HUES6 (cell line): ENCODE measurements at regions not wholly inside any gene's neighbourhood (a gene's known extent, or its start where the extent isn't known, plus 50 kb on each side); places are given as distances from the start of the nearest gene placed in this dataset.

ENCODE experiments used
- H3K27ac ChIP-seq: 2 replicates; pipeline ENCODE4 v1.7.0; 2013; ENCODE audit warnings: low read depth, mild to moderate bottlenecking, low read length, inconsistent platforms
- H3K27me3 ChIP-seq: 2 replicates; pipeline ENCODE4 v1.6.1; 2013; ENCODE audit warnings: low read length; ENCODE audit not compliant: control insufficient read depth, insufficient read depth
- H3K36me3 ChIP-seq: 2 replicates; pipeline ENCODE4 v1.6.1; 2013; ENCODE audit warnings: low read length; ENCODE audit not compliant: control insufficient read depth, insufficient read depth
- H3K4me1 ChIP-seq: 2 replicates; pipeline ENCODE4 v1.6.1; 2013; ENCODE audit warnings: low read length; ENCODE audit not compliant: control insufficient read depth, insufficient read depth
- H3K4me3 ChIP-seq: 2 replicates; pipeline ENCODE4 v1.5.1; 2013; ENCODE audit warnings: low read depth, low read length
- H3K9ac ChIP-seq: one replicate; pipeline ENCODE4 v1.6.1; 2013; ENCODE audit warnings: mild to moderate bottlenecking, low read length
- H3K9me3 ChIP-seq: 2 replicates; pipeline ENCODE4 v1.6.1; 2013; ENCODE audit warnings: low read depth, low read length; ENCODE audit not compliant: control insufficient read depth, insufficient read depth

DNA sequence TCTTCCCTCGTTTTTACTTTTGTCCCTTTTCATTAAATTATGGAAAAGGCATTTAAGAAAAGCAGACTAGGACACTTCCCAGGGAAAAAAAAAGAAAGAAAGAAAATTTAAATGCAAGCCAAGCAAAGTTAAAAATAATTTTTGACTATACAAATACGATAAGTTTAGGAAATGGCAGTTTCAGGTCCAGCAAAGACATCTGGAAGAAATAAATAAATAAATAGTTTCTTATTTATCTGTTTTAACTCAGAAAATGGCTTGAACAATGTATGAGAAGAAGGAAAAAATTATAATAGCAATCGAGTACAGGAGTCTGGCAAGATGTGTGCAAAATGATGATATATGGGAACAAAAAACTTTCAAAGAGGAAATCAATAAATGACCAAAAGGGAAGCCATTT is 114.6 kb upstream of the NCKAP5 start:
- Histone ChIP-seq H3K36me3 (no peaks in the 10 kb centered on the region), H3K4me1 (no peaks in the 10 kb centered on the region), H3K9me3 (no peaks in the 10 kb centered on the region), H3K27ac (no peak overlapping the region), H3K27me3 (no peaks in the 10 kb centered on the region), H3K9ac (no peak overlapping the region), H3K4me3 (no peak overlapping the region)

GRCh38 chr2:133685636-133686215 is 117.5 kb upstream of the NCKAP5 start:
- H3K27me3 ChIP-seq, result no peaks in the 10 kb centered on the region
- H3K4me3 ChIP-seq, result no peak overlapping the region
- H3K4me1 ChIP-seq, result no peaks in the 10 kb centered on the region
- no peak overlapping the region for H3K9ac ChIP-seq
- H3K36me3 ChIP-seq, result no peaks in the 10 kb centered on the region
- no peak overlapping the region for H3K27ac ChIP-seq
- H3K9me3 ChIP-seq, result no peaks in the 10 kb centered on the region

DNA sequence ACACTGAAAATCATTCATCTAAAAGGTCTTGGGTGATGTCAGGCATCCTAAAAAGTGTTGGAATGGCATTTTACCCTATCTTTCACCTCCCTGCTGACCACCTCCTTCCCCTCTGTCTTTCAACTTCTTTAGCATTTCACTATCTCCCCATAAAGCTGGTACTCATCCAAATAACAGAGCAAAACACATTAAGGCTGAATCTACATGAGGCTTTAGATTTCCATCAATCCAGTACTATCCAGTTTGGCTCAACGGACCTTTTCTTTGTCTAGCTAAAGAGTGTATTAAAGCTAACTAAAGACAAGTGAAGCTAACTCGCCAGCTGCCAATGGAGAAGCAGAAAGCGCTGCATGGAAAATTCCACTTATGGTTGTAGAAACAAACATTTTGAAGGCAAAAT is 122.5 kb upstream of the NCKAP5 start:
- Histone ChIP-seq H3K9ac (no peak overlapping the region), H3K27me3 (no peaks in the 10 kb centered on the region), H3K4me3 (no peak overlapping the region), H3K9me3 (no peaks in the 10 kb centered on the region), H3K4me1 (no peaks in the 10 kb centered on the region), H3K27ac (no peak overlapping the region), H3K36me3 (no peaks in the 10 kb centered on the region)

GRCh38 chr2:133691336-133691735 is 123.1 kb upstream of the NCKAP5 start:
- Histone ChIP-seq H3K36me3 (no peaks in the 10 kb centered on the region), H3K27ac (no peak overlapping the region), H3K4me1 (no peaks in the 10 kb centered on the region), H3K27me3 (no peaks in the 10 kb centered on the region), H3K9me3 (no peaks in the 10 kb centered on the region), H3K4me3 (no peak overlapping the region), H3K9ac (no peak overlapping the region)

DNA sequence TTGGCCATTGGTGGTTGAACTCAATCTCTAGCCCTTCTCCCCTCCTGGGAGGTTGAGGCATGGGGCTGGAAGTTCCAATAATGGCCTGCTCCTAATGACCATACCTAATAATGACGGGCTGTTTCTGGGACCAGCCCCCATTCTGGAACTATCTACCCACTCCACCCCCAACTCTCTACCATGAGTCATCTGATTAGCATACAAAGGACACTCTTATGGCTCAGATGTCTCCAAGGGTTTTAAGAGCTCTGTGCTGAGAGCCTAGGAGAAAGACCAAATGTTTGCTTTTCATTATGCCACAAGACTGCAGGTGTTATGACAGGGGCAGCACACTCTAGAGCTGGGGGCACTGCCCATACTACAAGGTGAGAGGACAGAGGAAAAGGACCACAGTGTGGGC is 137.0 kb upstream of the NCKAP5 start:
- Histone ChIP-seq H3K4me3 (no peak overlapping the region), H3K27me3 (no peaks in the 10 kb centered on the region), H3K9me3 (peaks cover 9% of the 10 kb centered on the region), H3K27ac (no peak overlapping the region), H3K4me1 (no peaks in the 10 kb centered on the region), H3K9ac (no peak overlapping the region), H3K36me3 (no peaks in the 10 kb centered on the region)

DNA sequence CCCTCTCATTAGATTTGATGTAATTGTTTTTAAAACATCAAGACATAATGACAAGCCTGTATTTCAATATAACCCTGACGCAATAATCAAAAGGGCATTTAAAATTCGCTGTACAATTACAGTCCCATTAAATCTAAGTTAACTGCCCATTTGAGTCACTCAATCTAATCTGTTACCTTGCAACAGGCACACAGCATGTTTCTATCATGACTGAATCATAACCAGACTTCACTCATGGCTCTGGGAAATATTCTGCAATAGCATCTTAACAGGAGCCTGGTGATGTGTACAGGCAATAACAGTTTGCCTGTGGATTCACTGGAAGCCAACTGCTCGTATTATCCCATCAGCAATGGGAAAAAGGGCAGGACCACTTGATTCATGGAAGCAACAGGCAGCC is 142.3 kb upstream of the NCKAP5 start:
- Histone ChIP-seq H3K9me3 (peaks cover 9% of the 10 kb centered on the region), H3K27ac (no peak overlapping the region), H3K4me3 (no peak overlapping the region), H3K36me3 (no peaks in the 10 kb centered on the region), H3K27me3 (no peaks in the 10 kb centered on the region), H3K4me1 (no peaks in the 10 kb centered on the region), H3K9ac (no peak overlapping the region)

DNA sequence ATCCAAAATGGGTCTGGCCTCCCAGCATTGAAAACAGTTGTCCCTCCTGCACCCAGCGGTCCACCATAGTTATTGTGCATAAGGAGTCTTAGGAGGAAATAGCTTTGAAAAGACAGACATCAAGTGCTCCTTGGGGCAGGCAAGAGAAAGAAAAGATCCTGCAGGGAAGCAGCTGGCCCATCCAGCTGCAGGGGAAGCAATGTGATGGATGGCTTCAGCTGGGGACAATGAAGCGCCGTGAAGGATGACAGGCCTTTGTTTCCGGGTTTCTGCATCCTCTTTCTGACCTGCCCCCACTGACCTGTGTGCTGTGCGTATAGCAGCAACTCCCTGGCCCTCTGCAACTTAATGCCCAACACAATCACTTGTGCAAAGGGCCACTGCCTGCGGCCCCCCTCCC is 142.9 kb upstream of the NCKAP5 start:
- Histone ChIP-seq H3K4me3 (no peak overlapping the region), H3K9me3 (peaks cover 9% of the 10 kb centered on the region), H3K4me1 (no peaks in the 10 kb centered on the region), H3K9ac (no peak overlapping the region), H3K27me3 (no peaks in the 10 kb centered on the region), H3K27ac (no peak overlapping the region), H3K36me3 (no peaks in the 10 kb centered on the region)

- Histone ChIP-seq H3K27ac (no peak overlapping the region), H3K4me1 (no peaks in the 10 kb centered on the region), H3K27me3 (no peaks in the 10 kb centered on the region), H3K9me3 (peaks cover 9% of the 10 kb centered on the region), H3K36me3 (no peaks in the 10 kb centered on the region), H3K4me3 (no peak overlapping the region), H3K9ac (no peak overlapping the region)
These were observed 143.5 kb upstream of the NCKAP5 start for GRCh38 chr2:133711806-133712205.

- Histone ChIP-seq H3K36me3 (no peaks in the 10 kb centered on the region), H3K27ac (no peak overlapping the region), H3K27me3 (no peaks in the 10 kb centered on the region), H3K4me1 (no peaks in the 10 kb centered on the region), H3K4me3 (no peak overlapping the region), H3K9ac (no peak overlapping the region), H3K9me3 (peaks cover 9% of the 10 kb centered on the region)
These were observed 144.1 kb upstream of the NCKAP5 start for GRCh38 chr2:133712369-133712768.

GRCh38 chr2:133713049-133713580 is 144.9 kb upstream of the NCKAP5 start:
- Histone ChIP-seq H3K27ac (no peak overlapping the region), H3K4me1 (no peaks in the 10 kb centered on the region), H3K4me3 (no peak overlapping the region), H3K9ac (no peak overlapping the region), H3K9me3 (peaks cover 9% of the 10 kb centered on the region), H3K36me3 (no peaks in the 10 kb centered on the region), H3K27me3 (no peaks in the 10 kb centered on the region)

GRCh38 chr2:133716166-133716565 is 147.9 kb upstream of the NCKAP5 start:
- no peak overlapping the region for H3K27ac ChIP-seq
- H3K4me3 ChIP-seq, result no peak overlapping the region
- H3K9me3 ChIP-seq, result peaks cover 9% of the 10 kb centered on the region
- H3K36me3 ChIP-seq, result no peaks in the 10 kb centered on the region
- H3K9ac ChIP-seq, result no peak overlapping the region
- H3K27me3 ChIP-seq, result no peaks in the 10 kb centered on the region
- no peaks in the 10 kb centered on the region for H3K4me1 ChIP-seq

- no peak overlapping the region for H3K27ac ChIP-seq
These were observed 149.2 kb upstream of the NCKAP5 start for GRCh38 chr2:133717497-133717896.

More at GRCh38 chr2:133717497-133717896, 149.2 kb upstream of the NCKAP5 start:
- peaks cover 9% of the 10 kb centered on the region for H3K9me3 ChIP-seq
- no peaks in the 10 kb centered on the region for H3K27me3 ChIP-seq
- no peak overlapping the region for H3K4me3 ChIP-seq
- H3K4me1 ChIP-seq, result no peaks in the 10 kb centered on the region
- H3K36me3 ChIP-seq, result no peaks in the 10 kb centered on the region
- H3K9ac ChIP-seq, result no peak overlapping the region
